H9 (cell line): ENCODE measurements at regions not wholly inside any gene's neighbourhood (a gene's known extent, or its start where the extent isn't known, plus 50 kb on each side); places are given as distances from the start of the nearest gene placed in this dataset.

Experiments
- DNase-seq: peaks from one replicate; pipeline ENCODE4 v3.0.0-alpha.2; 2017
- H2AFZ ChIP-seq: one replicate; pipeline ENCODE4 v1.6.1; 2013; ENCODE audit warnings: mild to moderate bottlenecking, low read length, control low read depth, moderate library complexity
- H2AK5ac ChIP-seq: 2 replicates; pipeline ENCODE4 v1.6.1; 2013; ENCODE audit warnings: low read length, control low read depth, mixed read lengths; ENCODE audit not compliant: insufficient read length
- H2BK120ac ChIP-seq: one replicate; pipeline ENCODE4 v1.6.1; 2013; ENCODE audit warnings: low read depth, mild to moderate bottlenecking, low read length, control low read depth, inconsistent platforms; ENCODE audit not compliant: poor library complexity, severe bottlenecking
- H2BK12ac ChIP-seq: 2 replicates; pipeline ENCODE4 v1.6.1; 2013; ENCODE audit warnings: low read length, control low read depth, mixed read lengths, low read depth; ENCODE audit not compliant: insufficient read length
- H2BK15ac ChIP-seq: 2 replicates; pipeline ENCODE4 v1.6.1; 2013; ENCODE audit warnings: low read depth, low read length, control low read depth
- H2BK20ac ChIP-seq: one replicate; pipeline ENCODE4 v1.6.1; 2013; ENCODE audit warnings: low read depth, mild to moderate bottlenecking, low read length, control low read depth, inconsistent platforms; ENCODE audit not compliant: poor library complexity, severe bottlenecking
- H2BK5ac ChIP-seq: 2 replicates; pipeline ENCODE4 v1.6.1; 2013; ENCODE audit warnings: low read length, control low read depth, mixed read lengths; ENCODE audit not compliant: insufficient read length
- H3K14ac ChIP-seq: 2 replicates; pipeline ENCODE4 v1.6.1; 2013; ENCODE audit warnings: low read length, control low read depth; ENCODE audit not compliant: insufficient read depth
- H3K18ac ChIP-seq: 2 replicates; pipeline ENCODE4 v1.6.1; 2013; ENCODE audit warnings: low read depth, mild to moderate bottlenecking, mixed read lengths, low read length, control low read depth; ENCODE audit not compliant: insufficient read length
- H3K23ac ChIP-seq: 2 replicates; pipeline ENCODE4 v1.6.1; 2013; ENCODE audit warnings: low read length, control low read depth, mixed read lengths, low read depth; ENCODE audit not compliant: insufficient read length
- H3K23me2 ChIP-seq: 2 replicates; pipeline ENCODE4 v1.6.1; 2013; ENCODE audit warnings: low read depth, mild to moderate bottlenecking, mixed read lengths, low read length, control low read depth; ENCODE audit not compliant: insufficient read length, poor library complexity, severe bottlenecking
- H3K27ac ChIP-seq: 2 replicates; pipeline ENCODE4 v1.5.1; 2013; ENCODE audit warnings: low read length, control low read depth, mixed read lengths, low read depth; ENCODE audit not compliant: insufficient read length
- H3K27me3 ChIP-seq: 2 replicates; pipeline ENCODE4 v1.6.1; 2013; ENCODE audit warnings: low read length, control low read depth, inconsistent platforms; ENCODE audit not compliant: insufficient read depth
- H3K4ac ChIP-seq: 2 replicates; pipeline ENCODE4 v1.6.1; 2013; ENCODE audit warnings: low read depth, mild to moderate bottlenecking, control low read depth, inconsistent platforms, low read length, moderate library complexity
- H3K4me1 ChIP-seq: 2 replicates; pipeline ENCODE4 v1.6.1; 2013; ENCODE audit warnings: low read length, control low read depth, inconsistent platforms; ENCODE audit not compliant: insufficient read depth
- H3K4me2 ChIP-seq: 2 replicates; pipeline ENCODE4 v1.6.1; 2013; ENCODE audit warnings: low read length, control low read depth, mixed read lengths; ENCODE audit not compliant: insufficient read length, insufficient read depth
- H3K56ac ChIP-seq: 2 replicates; pipeline ENCODE4 v1.6.1; 2013; ENCODE audit warnings: low read depth, mild to moderate bottlenecking, mixed read lengths, low read length, control low read depth; ENCODE audit not compliant: insufficient read length
- H3K79me1 ChIP-seq: 2 replicates; pipeline ENCODE4 v1.6.1; 2013; ENCODE audit warnings: low read depth, mild to moderate bottlenecking, moderate library complexity, low read length, control low read depth, inconsistent platforms; ENCODE audit not compliant: insufficient read depth, poor library complexity, severe bottlenecking
- H3K79me2 ChIP-seq: 2 replicates; pipeline ENCODE4 v1.6.1; 2013; ENCODE audit warnings: low read length, control low read depth, inconsistent platforms; ENCODE audit not compliant: insufficient read depth
- H3K9ac ChIP-seq: 2 replicates; pipeline ENCODE4 v1.6.1; 2013; ENCODE audit warnings: low read length, control low read depth, mixed read lengths; ENCODE audit not compliant: insufficient read length; ENCODE audit errors: extremely low read depth
- H3K9me3 ChIP-seq: one replicate; pipeline ENCODE4 v1.6.1; 2013; ENCODE audit warnings: low read depth, low read length, inconsistent platforms; ENCODE audit not compliant: control insufficient read depth
- H3T11ph ChIP-seq: one replicate; pipeline ENCODE4 v1.6.1; 2013; ENCODE audit warnings: mild to moderate bottlenecking, low read length, control low read depth, inconsistent platforms
- H4K20me1 ChIP-seq: one replicate; pipeline ENCODE4 v1.6.1; 2013; ENCODE audit not compliant: control insufficient read depth, insufficient read length, insufficient read depth
- H4K5ac ChIP-seq: 2 replicates; pipeline ENCODE4 v1.6.1; 2013; ENCODE audit warnings: low read depth, mild to moderate bottlenecking, mixed read lengths, low read length, control low read depth; ENCODE audit not compliant: insufficient read length
- H4K8ac ChIP-seq: replicated peaks from 2 replicates; pipeline ENCODE4 v1.6.1; 2013; ENCODE audit warnings: low read length, control low read depth, mixed read lengths, low read depth; ENCODE audit not compliant: insufficient read length
- H4K91ac ChIP-seq: 2 replicates; pipeline ENCODE4 v1.6.1; 2013; ENCODE audit warnings: low read depth, mild to moderate bottlenecking, moderate library complexity, mixed read lengths, low read length, control low read depth; ENCODE audit not compliant: insufficient read length
- H3K27ac Mint-ChIP-seq, 3 experiments: 2 replicates in 2 of 3; 3 replicates in 1 of 3; pipeline ENCODE4 v1.8.0; 2020 to 2021; ENCODE audit warnings: mixed read lengths in 3 of 3, mild to moderate bottlenecking in 1 of 3, moderate library complexity in 1 of 3
- H3K27me3 Mint-ChIP-seq: 2 replicates; pipeline ENCODE4 v1.8.0; 2021; ENCODE audit warnings: low read depth, mild to moderate bottlenecking, moderate library complexity, mixed read lengths
- H3K36me3 Mint-ChIP-seq, 3 experiments: 2 replicates in 2 of 3; 3 replicates in 1 of 3; pipeline ENCODE4 v1.8.0; 2020 to 2021; ENCODE audit warnings: low read depth in 3 of 3, mixed read lengths in 3 of 3; ENCODE audit not compliant: insufficient read depth in 1 of 3
- H3K4me1 Mint-ChIP-seq, 2 experiments: 2 replicates each; pipeline ENCODE4 v1.8.0; 2020; ENCODE audit warnings: mixed read lengths in 2 of 2
- H3K4me3 Mint-ChIP-seq, 2 experiments: 2 replicates in 1 of 2; 3 replicates in 1 of 2; pipeline ENCODE4 v1.8.0; 2020 to 2021; ENCODE audit warnings: mild to moderate bottlenecking in 2 of 2, mixed read lengths in 2 of 2, moderate library complexity in 1 of 2
- H3K9me3 Mint-ChIP-seq, 2 experiments: 2 replicates in 1 of 2; 3 replicates in 1 of 2; pipeline ENCODE4 v1.8.0; 2020; ENCODE audit warnings: mild to moderate bottlenecking in 2 of 2, mixed read lengths in 2 of 2, moderate library complexity in 1 of 2
- CTCF ChIP-seq: fragments of 200-600 bp; sonication (generic); conservative IDR thresholded peaks from 3 replicates; pipeline ENCODE4 v1.8.0; 2021; ENCODE audit warnings: antibody characterized with exemption, mild to moderate bottlenecking

GRCh38 chr6:74557236-74557635, 648.6 kb downstream of the COL12A1 start:
- Histone ChIP-seq H2BK12ac (no peak overlapping the region), H3K27me3 (no peaks in the 10 kb centered on the region), H4K91ac (no peak overlapping the region), H3T11ph (no peak overlapping the region), H3K9me3 (no peaks in the 10 kb centered on the region), H3K9ac (no peak overlapping the region), H4K5ac (no peak overlapping the region), H3K4ac (no peak overlapping the region), H3K23me2 (no peaks in the 10 kb centered on the region), H3K27ac (no peak overlapping the region), H2AFZ (no peak overlapping the region), H2BK120ac (no peak overlapping the region), H3K79me2 (no peaks in the 10 kb centered on the region), H3K4me2 (no peak overlapping the region), H3K79me1 (no peaks in the 10 kb centered on the region), H2AK5ac (no peak overlapping the region), H2BK15ac (no peak overlapping the region), H3K14ac (no peak overlapping the region), H4K20me1 (no peaks in the 10 kb centered on the region), H3K18ac (no peak overlapping the region), H3K23ac (no peak overlapping the region), H3K56ac (no peak overlapping the region), H2BK5ac (no peak overlapping the region), H3K4me1 (no peaks in the 10 kb centered on the region), H4K8ac (no peak overlapping the region), H2BK20ac (no peak overlapping the region)
- H3K4me1 Mint-ChIP-seq = no peaks in the 10 kb centered on the region
- no peak overlapping the region for H3K27ac Mint-ChIP-seq
- no peak for DNase-seq
- no peaks in the 10 kb centered on the region; a peak in 2 of 7 replicates for H3K36me3 Mint-ChIP-seq
- no peak for TF ChIP-seq CTCF
- peaks cover 6 to 9% of the 10 kb centered on the region in 2 experiments for H3K9me3 Mint-ChIP-seq
- H3K4me3 Mint-ChIP-seq = no peak overlapping the region
- no peaks in the 10 kb centered on the region for H3K27me3 Mint-ChIP-seq
